Gastrocnemius medialis (tissue), 4 donors: ENCODE measurements at regions not wholly inside any gene's neighbourhood (a gene's known extent, or its start where the extent isn't known, plus 50 kb on each side); places are given as distances from the start of the nearest gene placed in this dataset.

Experiments used
- CTCF ChIP-seq, 5 experiments: fragments of 450-650 bp in 3 of 5; fragments of 200-600 bp in 2 of 5; sonication (generic) in 2 of 5; IDR thresholded peaks in 4 of 5; conservative IDR thresholded peaks in 1 of 5; 1 replicate in 4 of 5; 2 replicates in 1 of 5; pipeline ENCODE4 v1.5.1; 2016 to 2019; ENCODE audit warnings: antibody characterized with exemption in 5 of 5, mild to moderate bottlenecking in 3 of 5, moderate library complexity in 3 of 5
- POLR2A ChIP-seq, 2 donors: fragments of 450-650 bp; IDR thresholded peaks; one replicate each; pipeline ENCODE4 v1.6.1; 2017; ENCODE audit warnings: antibody characterized with exemption in 2 of 2, mild to moderate bottlenecking in 2 of 2, moderate library complexity in 2 of 2

GRCh38 chr12:3994500-3994899, 121.3 kb upstream of the PARP11 start:
- TF ChIP-seq POLR2A (IDR thresholded peaks at IDR 0.05): no peak
- no peak for TF ChIP-seq CTCF (IDR thresholded peaks at IDR 0.05 in 4 of 5, conservative IDR thresholded peaks at IDR 0.05 in 1 of 5)
